Activated CD8-positive, alpha-beta memory T cell treated with anti-CD3 and anti-CD28 coated beads, Interleukin-2, amount 50 U/mL, for 1 hour (primary cell): ENCODE measurements at regions not wholly inside any gene's neighbourhood (a gene's known extent, or its start where the extent isn't known, plus 50 kb on each side); places are given as distances from the start of the nearest gene placed in this dataset.

Experiments
- DNase-seq: peaks from one replicate; pipeline ENCODE4 v3.0.0-alpha.2; 2020; ENCODE audit errors: extremely low read depth

DNA sequence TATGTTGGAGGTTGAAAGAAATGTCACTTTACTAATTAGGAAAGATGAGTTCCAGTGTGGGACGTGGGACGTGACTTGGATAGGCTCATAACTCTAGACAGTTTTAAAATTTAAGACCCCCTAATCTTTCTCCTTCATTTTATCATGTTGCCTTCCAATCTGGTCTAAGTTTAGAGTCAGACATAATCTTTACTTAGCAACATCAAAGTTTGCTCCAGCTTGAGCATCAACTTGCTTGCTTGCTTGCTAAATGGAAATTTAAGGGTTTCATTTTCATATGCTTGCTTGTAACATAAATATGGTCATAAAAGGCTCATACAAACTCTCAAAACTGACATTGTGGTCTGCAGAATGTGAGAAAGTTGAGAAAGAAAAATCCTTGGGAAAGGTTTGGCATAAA is 428.9 kb downstream of the EPHA4 start:
- DNase-seq = no peak

DNA sequence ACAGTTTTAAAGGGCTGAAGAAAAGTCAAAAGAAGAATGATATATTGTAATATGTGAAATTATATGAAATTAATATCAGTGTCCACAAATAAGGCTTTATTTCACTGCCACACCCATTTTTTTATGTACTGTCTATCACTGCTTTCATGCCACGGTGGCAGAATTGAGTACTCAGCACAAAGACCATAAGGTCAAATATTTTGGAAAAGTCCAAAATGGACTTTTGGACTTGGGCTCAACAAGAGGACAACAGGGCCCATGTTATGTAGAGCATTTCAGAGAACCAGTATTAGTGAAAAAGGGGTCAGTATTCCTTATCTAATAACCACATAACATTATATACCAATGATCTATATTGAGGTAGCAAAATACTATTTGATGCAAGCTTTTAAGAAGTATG is 427.2 kb downstream of the EPHA4 start:
- no peak for DNase-seq

DNA sequence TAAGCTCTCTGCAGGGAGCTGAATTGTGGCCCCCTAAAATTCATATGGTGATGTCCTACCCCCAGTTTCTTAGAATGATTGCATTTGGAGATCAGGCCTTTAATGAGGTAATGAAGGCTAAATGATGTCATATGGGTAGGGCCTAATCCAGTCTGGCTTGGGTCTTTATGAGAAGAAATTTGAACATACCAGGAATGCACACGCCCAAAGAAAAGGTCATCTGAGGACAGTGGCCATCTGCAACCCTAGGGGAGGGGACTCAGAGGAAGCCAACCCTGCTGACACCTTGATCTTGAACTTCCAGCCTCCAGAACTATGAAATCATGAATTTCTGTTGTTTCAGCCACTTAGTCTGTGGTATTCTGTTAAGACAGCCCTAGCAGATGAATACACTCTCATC is 426.7 kb downstream of the EPHA4 start:
- DNase-seq = no peak

DNA sequence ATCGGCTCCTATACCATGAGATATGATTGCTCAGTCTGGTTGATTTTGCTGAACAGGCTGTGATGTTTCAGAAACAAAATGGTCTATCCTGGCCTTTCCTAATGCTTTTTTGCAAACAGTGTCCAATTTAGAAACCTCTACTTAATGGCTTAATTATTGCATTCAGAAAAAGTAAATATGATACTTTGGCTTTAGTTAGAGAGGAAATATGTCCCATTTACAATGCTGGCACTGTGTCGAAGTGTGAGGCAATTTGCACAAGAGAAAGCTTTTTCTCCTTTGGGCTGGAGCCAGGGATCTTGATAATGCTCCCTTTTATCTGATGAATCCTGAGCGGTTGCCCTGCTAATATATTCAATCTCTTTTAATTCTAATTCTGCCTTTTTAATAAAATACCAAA is 418.9 kb downstream of the EPHA4 start:
- DNase-seq = no peak

DNA sequence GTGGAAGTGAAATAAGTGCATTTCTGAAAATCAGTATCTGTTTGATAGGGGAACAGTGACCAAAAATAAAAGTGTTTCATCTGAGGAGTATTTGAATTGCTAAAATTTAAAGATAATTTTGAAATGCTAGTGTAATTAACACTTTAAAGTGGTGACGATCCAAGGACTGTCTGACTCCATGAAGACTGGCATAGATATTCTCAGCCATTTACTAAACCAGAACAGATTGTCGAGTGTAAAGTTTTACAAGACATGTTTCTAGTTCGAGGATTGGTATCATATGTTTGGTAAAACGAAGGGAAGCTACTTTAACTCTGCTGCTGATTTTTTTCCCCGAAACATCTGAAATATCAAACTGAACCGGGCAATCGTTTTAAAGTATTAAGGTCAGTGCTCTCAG is 417.9 kb downstream of the EPHA4 start:
- no peak for DNase-seq

DNA sequence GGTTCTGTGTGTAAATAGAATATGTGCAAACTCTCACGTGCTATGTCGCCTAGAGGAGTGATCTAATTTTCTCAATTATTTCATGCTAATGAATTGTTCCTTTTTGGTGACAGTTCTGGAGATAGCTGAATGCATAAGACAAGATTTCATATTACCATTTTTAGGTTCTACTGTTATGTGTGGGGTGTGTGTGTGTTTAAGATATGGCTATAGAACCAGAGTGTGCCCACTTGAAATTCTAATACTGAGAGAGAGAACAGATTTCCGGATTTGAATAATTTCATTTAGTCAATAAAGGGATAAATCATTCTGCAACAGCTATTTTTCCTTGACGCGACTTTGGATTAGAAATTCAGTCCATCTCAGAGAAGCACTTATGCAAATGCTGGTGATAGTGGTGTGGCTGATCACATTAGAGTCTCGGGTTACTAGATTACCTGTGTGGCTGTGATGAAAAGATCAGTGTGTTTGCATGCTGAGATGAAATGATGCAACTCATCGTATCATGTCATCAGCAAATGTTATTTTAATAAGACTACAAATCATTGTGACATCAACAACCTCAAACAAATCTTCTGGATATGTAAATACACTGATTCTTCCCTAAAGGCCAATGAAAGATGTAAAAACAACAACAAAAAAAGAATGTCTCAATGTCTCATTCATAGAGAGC is 415.9 kb downstream of the EPHA4 start:
- no peak for DNase-seq

DNA sequence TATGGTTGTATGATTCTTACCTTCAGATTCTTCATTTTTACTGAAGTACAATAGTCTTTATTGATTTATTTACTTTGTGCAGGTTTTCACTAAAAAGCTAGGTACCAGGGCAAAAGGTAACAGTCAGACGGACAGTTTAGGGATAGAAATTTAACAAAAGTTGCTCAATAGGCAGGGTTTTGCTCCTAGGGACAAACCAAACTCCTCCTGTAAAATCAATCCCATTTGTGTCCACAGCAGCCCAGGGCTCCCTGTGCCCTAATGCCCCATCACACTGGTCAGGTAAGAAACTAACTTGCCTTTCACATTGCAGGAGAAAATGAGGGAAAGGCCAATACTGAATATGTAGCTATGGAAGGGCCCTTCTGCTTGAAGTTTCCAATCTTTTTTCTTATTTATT is 410.9 kb downstream of the EPHA4 start:
- no peak for DNase-seq

DNA sequence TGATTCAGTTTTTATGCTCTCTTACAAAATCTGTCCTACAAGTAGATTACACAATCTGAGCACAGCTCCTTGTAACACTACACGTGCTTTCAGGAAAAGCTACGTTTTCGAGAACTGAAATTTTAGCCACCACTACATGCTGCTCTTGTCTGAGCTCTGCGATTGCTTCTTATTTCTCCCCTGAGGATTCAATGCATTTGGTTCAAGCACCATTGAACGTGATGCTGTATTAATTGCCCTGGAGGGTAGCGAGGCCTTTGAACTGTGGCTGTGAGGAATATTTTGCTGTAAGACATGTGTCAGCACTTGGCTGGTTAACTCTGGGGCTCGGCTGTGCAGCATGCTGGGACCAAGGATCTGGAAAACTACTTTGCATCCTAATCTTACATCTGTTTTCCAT is 405.8 kb downstream of the EPHA4 start:
- DNase-seq = no peak

DNA sequence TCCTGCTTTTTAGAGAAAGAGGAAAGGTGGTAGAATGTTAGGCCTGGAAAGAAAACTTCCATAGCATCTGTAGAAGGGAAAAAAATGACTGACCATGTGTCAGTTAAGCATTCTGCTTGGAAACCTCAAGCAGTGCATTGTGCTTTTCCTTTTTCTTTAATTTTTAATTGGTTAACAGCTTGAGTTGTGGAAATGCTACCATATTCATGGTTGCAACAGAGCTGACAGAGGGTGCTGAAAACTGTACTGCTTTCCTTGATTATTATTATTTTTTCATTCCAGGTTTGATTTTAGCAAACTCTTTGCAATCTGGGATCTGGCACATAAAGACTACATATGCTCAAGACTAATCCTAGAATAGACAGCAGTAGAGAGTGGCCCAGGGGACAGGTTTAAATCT is 404.5 kb downstream of the EPHA4 start:
- no peak for DNase-seq

DNA sequence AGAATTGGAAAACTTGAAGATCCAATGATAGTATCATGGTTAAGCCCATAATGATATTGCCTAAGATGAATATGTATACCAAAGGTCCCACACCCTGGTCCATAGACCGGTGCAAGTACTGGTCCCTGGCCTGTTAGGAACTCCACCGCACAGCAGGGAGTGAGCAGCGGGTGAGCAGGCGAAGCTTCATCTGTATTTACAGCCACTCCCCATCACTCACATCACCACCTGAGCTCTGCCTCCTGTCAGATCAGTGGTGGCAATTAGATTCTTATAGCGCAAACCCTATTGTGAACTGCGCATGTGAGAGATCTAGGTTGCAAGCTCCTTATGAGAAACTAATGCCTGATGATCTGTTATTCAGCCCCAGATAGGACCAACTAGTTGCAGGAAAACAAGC is 402.4 kb downstream of the EPHA4 start:
- no peak for DNase-seq

DNA sequence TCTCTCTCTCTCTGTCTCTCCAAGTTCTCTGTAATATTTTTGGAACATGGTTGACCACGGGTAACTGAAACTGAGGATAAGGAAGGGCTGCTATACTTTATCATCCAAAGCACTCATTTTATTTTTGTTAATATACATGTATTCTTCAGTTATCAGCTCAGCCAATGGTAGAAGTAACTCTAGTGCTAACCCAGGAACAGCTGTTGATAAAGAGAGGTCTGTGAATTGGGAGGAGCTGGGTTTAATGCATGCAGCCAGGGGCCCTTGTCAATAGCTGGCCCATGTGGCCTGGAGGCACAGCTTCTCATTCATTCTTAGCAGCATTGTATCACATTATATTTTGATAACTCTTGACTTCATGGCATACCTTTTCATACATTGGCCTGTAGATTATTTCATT is 401.6 kb downstream of the EPHA4 start:
- DNase-seq = no peak

DNA sequence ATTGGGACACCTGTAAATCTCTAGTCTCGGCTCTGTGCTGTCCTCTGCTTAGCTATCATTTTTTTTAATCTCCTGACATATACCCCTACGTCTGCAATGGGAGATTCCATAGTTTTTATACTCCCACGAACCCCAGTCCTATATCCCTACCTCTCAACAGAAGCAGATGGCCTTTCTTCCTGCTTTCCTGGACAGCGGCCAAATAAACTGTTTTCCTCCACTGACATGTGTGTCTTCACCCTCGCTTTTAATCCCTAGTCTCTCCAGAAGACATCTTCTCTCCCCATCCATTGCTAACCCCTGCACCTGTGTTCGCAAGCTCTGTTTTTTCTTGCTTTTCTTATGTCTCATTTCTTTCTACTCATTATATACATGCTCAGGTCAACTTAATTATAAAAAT is 395.4 kb downstream of the EPHA4 start:
- no peak for DNase-seq

DNA sequence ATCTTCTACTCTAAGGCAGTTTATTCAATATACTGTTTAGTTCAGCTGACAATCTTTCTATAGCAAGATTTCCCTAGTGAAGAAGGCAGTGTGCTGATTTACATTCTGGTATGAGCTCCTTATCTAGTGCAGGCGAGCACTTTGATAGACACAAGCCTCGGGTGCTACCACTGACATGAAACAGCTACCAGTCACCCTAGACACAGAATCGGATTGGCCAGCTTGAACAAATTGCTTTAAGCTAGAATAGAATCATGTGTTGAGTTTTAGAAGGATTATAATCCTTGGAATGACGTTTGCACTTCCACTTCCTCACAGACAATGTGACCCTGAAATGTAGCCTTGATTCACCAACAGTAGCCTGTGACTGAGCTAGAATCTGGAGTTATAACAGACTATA is 394.0 kb downstream of the EPHA4 start:
- DNase-seq = no peak

DNA sequence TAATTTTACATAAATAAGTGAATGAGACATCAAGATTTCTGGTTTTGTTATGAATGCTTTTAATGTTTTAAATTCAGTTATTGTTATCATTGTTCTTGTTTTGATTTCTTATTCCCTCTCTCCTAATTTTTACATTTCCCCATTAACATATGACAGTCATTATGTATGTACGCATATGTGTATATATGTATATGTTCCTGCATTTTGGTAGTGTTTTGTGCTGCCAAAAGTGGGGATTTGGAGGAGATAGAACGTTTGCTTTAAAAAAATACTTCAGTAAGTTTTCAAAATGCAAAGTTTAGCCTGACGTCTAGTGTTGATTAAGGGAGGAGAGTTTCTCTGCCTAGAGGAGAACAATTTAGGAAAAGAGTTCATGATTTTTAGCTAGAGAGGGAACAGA is 385.2 kb downstream of the EPHA4 start:
- no peak for DNase-seq

DNA sequence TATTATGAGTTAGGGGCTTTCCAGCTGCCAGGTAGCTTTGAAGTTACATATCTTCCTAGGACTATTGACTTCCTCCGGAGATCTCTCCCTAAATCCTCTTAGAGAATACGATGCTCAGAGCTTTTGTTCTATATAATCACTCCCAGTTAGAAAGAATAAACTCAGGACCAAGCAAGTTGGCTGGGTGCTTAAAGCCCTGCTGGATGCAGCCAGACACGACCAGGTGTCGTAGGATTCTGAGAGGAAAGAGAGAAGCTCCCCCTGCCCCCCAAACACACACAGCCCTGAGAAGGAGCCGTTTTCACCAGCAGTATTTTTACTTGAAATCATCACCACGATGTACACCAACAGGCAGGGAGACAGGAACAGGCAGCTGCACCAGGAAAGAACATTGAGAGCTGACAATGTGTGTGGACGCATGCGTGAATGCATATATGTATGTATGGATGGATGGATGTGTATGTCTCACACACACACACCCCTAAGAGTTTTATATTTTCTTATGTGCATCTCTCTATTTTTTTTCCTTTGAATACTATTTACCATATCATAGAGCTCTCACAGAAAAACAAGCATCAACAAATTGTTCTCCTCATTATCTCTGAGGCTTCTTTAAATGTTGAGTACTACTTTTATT is 382.6 kb downstream of the EPHA4 start:
- no peak for DNase-seq

DNA sequence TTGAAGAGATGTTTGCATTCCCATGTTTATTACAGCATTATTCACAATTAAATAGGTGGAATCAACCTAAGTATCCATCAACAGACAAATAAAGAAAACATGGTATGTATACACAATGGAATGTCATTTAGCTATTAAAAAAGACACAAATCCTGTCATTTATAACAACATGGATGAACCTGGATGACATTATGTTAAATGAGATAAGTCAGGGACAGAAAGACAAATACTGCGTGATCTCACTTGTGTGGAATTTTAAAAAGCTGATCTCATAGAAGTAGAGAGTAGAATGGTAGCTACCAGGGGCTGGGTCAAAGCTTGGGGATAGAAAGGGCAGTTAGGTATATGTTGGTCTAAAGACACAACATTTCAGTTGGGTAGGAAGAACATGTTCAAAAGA is 376.3 kb downstream of the EPHA4 start:
- no peak for DNase-seq

DNA sequence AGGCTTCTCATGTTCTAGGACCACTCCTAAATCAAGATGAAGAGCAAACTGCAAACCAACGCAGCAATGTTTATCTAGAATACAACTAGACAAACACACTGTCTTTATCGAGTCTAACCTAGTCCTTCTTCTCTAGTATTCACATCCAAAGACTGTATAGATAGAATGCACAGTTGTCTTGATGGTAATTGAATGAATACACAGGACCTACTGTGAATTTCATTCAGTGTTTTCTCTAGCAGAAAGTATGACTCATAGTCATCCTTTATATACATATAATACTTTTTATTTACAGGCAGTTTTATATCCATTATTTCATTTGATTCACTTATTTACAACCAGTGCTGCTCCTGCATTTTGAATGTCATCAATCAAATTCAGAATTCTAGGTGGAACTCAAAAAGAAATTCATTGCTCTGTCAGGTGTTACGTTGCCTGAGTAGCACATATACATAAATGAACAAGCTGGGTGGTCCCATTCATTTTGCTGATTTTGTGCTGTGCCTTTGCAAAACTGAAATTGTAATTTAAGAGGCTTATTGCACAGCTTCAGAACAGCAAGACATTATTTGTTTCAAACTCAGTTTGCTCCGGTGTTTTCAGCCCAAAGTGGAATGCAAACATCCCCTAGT is 374.8 kb downstream of the EPHA4 start:
- DNase-seq = no peak

DNA sequence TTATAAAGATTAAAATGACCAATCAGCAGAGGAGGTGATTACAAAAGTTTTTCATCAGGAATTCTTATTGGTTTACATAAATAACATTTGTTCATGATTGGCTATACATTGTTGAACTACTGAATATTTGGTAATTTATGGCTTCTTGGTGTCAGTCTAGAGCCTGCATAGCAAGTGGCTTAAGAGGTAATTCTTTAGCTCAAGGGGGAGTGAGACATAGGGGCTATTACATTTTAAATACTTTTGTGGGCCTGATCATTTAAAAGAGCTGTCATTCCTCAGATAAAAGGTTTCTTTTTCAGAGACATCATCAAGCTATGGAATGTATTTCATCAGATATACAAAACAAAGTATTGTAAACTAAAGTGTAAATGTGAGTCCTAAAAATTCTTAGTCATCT is 373.8 kb downstream of the EPHA4 start:
- DNase-seq = no peak

DNA sequence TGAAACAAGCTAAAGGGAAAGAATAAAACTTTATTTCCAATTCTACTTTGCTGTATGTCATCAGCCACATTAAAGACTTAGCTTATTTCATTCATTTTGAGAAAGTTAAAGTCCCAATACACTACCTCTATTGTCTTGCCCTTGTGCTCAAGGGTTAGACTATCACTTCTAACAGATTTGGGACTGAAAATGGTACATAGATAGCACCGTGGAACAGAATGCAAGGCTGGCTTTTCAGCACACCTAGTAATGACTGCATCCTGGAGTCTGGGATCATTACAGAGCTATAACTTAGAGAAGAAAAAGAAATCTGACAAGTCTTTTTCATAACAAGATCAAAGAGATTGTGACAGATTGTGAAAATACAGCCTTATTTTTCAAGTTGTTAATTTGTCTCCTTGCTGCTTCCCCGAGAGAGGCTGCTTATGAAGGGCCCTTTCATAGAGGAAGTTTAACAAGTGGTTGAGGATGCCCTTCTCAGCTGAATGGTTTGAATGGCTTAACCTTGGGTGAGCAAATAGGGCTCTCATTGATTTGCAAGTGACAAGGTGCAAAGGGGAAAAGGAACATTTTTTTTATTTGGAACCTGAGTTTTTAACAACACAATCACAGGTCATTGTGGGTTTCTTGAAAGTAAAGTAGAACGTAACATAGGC is 371.8 kb downstream of the EPHA4 start:
- no peak for DNase-seq

DNA sequence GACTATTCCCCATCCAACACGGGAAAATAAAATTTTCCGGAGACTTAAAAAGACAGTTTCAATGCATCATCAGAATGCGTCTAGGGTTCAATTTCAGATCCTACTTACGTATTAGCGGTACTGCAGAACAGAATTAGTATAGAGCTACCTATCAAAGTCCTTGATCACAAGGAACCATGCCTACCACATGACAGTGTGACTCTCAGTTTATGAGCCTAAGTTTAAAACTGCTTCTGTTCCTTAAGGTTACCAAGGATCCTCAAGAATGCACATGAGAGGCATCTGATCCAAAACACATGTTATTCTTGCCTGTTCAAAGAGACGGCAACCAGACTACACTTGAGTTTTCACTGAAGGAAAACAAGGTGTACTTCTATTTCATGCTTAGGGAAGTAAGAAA is 369.7 kb downstream of the EPHA4 start:
- DNase-seq = no peak

DNA sequence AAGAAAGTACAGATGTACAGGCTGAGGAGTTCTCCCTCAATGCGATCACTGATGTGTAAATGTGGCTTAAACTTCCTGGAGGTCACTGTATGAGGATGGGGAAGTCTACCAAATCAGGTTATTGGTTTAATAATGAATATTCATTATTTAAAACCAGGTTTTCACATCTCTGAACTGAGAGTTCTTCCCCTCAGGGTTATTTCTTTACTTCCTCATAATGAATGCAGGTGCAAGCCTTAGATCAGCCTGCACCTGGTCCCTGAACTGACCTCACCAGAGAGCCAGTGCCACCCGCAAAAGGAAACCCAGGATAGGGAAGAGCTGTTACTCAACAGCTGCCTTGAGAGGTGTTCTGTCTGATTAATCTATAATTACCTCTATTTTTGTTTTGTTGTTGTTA is 369.0 kb downstream of the EPHA4 start:
- no peak for DNase-seq

DNA sequence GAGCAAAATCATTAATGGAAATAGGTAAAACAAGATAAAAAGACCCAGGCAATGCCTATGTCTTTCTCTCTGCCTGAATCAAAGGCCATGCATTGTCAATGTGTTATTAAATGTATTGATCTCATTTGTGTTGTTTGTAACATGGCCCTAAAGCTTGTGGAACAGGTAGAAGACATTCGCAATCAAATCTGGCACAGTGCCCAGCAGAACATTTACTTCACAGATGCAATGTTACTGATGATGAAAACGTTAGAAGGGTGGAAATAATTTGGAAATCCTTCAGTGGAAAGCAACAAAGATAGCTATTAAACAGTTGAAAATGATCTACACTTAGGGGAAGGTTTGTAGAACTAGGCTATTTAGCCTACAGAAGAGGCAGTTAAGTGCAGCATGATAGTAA is 368.2 kb downstream of the EPHA4 start:
- DNase-seq = no peak

DNA sequence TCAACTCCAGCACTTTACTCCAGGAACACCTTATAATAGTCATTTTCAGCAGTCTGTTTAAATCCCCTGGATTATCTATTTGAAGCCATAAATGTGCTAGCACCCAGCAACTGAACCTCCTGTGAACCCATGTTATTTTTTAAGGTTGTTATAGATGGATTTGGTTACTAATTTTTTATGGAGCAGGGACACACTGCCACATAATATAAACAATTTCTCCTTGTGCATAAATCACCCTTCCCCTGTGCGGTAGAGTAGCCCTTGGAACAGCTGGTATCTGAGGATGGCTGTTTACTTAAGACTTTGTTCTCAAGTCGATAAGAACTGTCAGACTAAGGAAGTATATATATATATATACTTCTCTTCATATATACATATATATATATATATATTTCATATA is 367.4 kb downstream of the EPHA4 start:
- DNase-seq = no peak
